Astrocyte (in vitro differentiated cells and primary cell): ENCODE measurements at regions not wholly inside any gene's neighbourhood (a gene's known extent, or its start where the extent isn't known, plus 50 kb on each side); places are given as distances from the start of the nearest gene placed in this dataset.
"Not testable (repeated sequence)": the region's sequence is repeated elsewhere in the genome, so short reads cannot be mapped to it uniquely, and the experiment has no call there.

Experiments
- CTCF ChIP-seq: IDR thresholded peaks from 2 replicates; pipeline ENCODE4 v1.5.1; 2011; ENCODE audit warnings: low read depth, mild to moderate bottlenecking, inconsistent platforms, low read length, moderate library complexity; ENCODE audit not compliant: insufficient read depth
- EZH2 ChIP-seq: IDR thresholded peaks from 2 replicates; pipeline ENCODE4 v1.6.1; 2012; ENCODE audit warnings: mild to moderate bottlenecking, low read length, inconsistent platforms; ENCODE audit not compliant: insufficient read depth

GRCh38 chr9:28524309-28524708 is 951.0 kb upstream of the C9orf72 start:
- not testable (repeated sequence) for TF ChIP-seq EZH2, CTCF
